T-helper 2 cell treated with Interferon-gamma antibody and Interleukin-4, amounts not matched to agents 5 μg/mL and 100 μg/mL, for 36 hours (primary cell): ENCODE measurements at regions not wholly inside any gene's neighbourhood (a gene's known extent, or its start where the extent isn't known, plus 50 kb on each side); places are given as distances from the start of the nearest gene placed in this dataset.

Experiments used
- DNase-seq: peaks from one replicate; pipeline ENCODE4 v3.0.0; 2021; ENCODE audit warnings: low spot score
- H3K27ac Mint-ChIP-seq: one replicate; pipeline ENCODE4 v1.8.0; 2021; ENCODE audit warnings: mild to moderate bottlenecking, mixed read lengths
- H3K27me3 Mint-ChIP-seq: one replicate; pipeline ENCODE4 v1.8.0; 2021; ENCODE audit warnings: low read depth, mixed read lengths
- H3K36me3 Mint-ChIP-seq: one replicate; pipeline ENCODE4 v1.8.0; 2021; ENCODE audit warnings: low read depth, mixed read lengths
- H3K4me1 Mint-ChIP-seq: one replicate; pipeline ENCODE4 v1.8.0; 2021; ENCODE audit warnings: low read depth, mixed read lengths
- H3K4me3 Mint-ChIP-seq: one replicate; pipeline ENCODE4 v1.8.0; 2022; ENCODE audit warnings: mild to moderate bottlenecking, moderate library complexity, mixed read lengths
- H3K9me3 Mint-ChIP-seq: one replicate; pipeline ENCODE4 v1.8.0; 2021; ENCODE audit warnings: mixed read lengths

DNA sequence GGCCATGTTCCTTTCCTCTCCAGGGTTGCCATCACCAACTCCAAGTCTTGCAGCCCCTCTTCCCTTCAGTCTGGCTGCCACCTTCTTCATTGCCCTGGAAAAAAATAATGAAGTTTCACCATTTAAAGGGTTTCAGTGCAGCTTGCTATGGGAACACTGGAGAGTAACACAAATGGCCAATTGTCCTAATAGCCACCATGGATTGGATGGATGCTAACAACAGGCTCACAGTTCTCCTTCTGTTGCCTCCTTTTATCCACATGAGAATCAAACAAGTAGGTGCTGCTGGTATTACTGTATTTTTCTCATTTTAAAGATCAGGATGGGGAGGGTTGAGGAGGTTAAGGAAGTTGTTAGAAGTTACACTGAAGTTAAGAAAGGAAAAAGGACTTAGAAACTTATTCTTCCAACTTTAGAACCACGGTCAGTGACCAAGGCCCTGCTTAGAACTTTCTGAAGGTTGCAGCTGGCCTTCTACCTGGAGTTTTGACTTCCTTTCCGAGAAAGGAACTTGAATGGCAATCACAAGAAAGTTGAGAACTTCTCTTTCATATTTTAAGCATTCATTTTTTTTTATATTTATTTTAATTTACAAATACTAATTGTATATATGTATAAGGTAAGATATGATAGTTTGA lies 198.0 kb upstream of the MAF start:
- no peak overlapping the region for H3K4me3 Mint-ChIP-seq
- H3K4me1 Mint-ChIP-seq, result no peaks in the 10 kb centered on the region
- no peak for DNase-seq
- no peaks in the 10 kb centered on the region for H3K36me3 Mint-ChIP-seq
- no peaks in the 10 kb centered on the region for H3K9me3 Mint-ChIP-seq
- no peak overlapping the region for H3K27ac Mint-ChIP-seq
- H3K27me3 Mint-ChIP-seq, result peaks cover 9% of the 10 kb centered on the region

DNA sequence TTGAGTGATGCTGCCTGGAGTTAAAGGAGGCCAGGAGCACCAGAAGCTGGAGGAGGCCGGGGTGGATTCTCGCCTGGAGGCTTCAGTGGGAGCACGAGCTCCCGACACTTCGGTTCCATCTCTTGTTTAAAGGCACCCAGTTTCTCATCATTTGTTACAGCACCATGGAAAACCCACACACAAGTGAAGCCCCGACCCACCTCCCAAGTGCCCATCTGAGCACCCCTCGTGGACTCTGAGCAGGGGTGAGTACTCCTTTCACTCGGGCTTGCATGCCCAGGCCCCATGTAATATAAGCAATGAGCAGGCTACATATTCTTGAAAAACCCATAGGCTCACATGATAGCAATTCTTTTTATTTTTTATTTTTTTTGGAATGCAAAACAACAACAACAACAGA lies 196.9 kb upstream of the MAF start:
- Mint-ChIP-seq H3K4me3 (no peak overlapping the region), H3K4me1 (no peaks in the 10 kb centered on the region), H3K27ac (no peak overlapping the region), H3K9me3 (no peaks in the 10 kb centered on the region), H3K36me3 (no peaks in the 10 kb centered on the region), H3K27me3 (peaks cover 9% of the 10 kb centered on the region)
- no peak for DNase-seq

DNA sequence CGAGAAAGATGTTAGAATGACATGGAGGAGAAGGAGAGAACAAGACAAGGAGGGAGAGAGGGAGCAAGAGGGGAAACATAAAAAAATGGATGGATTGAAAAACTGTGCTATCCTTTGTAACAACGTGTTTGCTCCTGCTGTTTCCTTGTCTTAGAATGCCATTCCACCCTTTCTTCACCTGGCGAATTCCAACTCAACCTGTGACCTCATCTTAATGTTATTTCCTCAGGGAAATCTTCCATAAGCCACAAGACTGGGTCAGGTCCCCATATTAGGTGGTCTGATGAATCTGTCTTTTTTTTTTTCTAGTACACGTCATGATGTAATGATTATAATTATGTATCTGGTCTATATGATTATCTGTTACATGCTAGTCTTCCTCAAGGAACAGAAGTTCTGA lies 195.0 kb upstream of the MAF start:
- no peak overlapping the region for H3K27ac Mint-ChIP-seq
- H3K36me3 Mint-ChIP-seq, result no peaks in the 10 kb centered on the region
- no peaks in the 10 kb centered on the region for H3K4me1 Mint-ChIP-seq
- H3K9me3 Mint-ChIP-seq, result no peaks in the 10 kb centered on the region
- no peak overlapping the region for H3K4me3 Mint-ChIP-seq
- H3K27me3 Mint-ChIP-seq, result peaks cover 9% of the 10 kb centered on the region
- DNase-seq, result no peak

DNA sequence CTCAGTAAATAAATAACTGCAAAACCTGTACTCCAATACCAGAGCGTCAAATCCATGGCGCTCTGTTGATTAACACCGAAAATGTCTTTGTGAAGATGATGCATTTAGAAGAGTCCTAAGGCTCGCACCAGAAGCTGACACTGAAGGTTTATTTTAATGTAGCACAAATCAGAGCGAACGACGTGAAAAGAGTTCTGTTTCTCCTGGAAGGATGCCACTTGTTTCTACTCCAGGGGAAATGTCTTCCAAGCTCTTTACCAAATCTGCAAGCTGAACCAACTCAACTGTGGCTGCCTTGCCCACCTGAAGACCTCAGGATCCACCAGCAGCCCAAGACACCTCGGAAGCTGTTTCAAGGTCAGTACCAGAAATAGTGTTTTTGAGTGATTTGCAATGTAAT lies 194.4 kb upstream of the MAF start:
- H3K36me3 Mint-ChIP-seq, result no peaks in the 10 kb centered on the region
- no peak for DNase-seq
- no peaks in the 10 kb centered on the region for H3K9me3 Mint-ChIP-seq
- H3K4me3 Mint-ChIP-seq, result no peak overlapping the region
- no peaks in the 10 kb centered on the region for H3K4me1 Mint-ChIP-seq
- peaks cover 4% of the 10 kb centered on the region for H3K27me3 Mint-ChIP-seq
- no peak overlapping the region for H3K27ac Mint-ChIP-seq

DNA sequence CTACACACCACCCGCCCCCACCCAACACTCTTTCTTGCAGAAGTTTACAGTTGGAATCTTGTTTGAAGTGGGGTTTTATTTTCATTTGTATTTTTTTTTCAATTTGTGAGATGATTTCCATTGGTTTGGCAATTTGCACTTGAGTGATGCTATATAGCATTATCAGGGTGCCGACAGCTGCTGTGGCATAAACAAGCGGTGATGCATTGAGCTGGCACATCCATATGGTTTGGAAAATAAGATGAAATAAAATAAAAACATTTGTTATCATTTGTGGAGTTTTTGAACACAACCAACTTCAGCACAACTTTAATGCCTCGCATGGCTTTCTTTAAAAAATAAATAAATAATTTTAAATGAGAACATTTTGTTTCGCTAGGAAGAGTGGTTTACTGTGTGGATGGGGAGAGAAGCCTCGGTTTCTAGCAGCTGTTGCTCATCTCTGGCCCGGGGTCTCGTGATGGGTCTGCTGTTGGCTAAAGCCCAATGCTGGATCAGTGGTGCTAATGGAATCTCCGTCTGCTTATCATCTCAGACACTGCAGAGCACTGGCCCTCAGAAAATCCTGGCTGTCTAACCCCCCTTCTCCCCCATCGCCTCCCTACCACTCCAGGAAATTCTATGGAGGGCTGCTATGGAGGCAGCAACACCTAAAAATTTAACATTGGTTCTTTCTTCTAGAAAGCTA lies 192.3 kb upstream of the MAF start:
- Mint-ChIP-seq H3K27ac (no peak overlapping the region), H3K4me1 (no peaks in the 10 kb centered on the region), H3K4me3 (no peak overlapping the region)

DNA sequence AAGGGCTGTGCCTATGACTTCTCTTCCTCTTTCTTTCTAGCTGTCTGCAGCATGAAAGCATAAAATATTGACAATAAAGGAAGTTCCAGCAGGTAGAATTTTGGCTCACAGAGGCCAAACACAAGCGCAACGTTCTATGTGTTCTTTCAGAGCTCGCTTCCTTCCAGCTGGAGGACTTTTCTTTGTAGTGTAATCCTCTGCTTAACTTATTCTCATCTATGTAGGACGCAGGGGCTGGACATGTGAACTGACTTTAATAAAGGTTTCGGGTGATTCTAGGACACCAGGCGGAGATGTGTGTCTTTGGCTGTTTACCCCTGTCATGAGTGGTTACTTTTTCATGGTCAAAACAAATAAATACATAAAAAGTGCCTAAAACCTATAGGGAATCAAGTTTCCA lies 191.5 kb upstream of the MAF start:
- Mint-ChIP-seq H3K9me3 (no peaks in the 10 kb centered on the region), H3K4me1 (no peaks in the 10 kb centered on the region), H3K27me3 (peaks cover 5% of the 10 kb centered on the region), H3K27ac (no peak overlapping the region), H3K36me3 (no peaks in the 10 kb centered on the region), H3K4me3 (no peak overlapping the region)
- DNase-seq, result no peak

More for the DNA sequence above, 192.3 kb upstream of the MAF start:
- peaks cover 5% of the 10 kb centered on the region for H3K27me3 Mint-ChIP-seq
- H3K36me3 Mint-ChIP-seq, result no peaks in the 10 kb centered on the region
- DNase-seq, result no peak
- no peaks in the 10 kb centered on the region for H3K9me3 Mint-ChIP-seq

DNA sequence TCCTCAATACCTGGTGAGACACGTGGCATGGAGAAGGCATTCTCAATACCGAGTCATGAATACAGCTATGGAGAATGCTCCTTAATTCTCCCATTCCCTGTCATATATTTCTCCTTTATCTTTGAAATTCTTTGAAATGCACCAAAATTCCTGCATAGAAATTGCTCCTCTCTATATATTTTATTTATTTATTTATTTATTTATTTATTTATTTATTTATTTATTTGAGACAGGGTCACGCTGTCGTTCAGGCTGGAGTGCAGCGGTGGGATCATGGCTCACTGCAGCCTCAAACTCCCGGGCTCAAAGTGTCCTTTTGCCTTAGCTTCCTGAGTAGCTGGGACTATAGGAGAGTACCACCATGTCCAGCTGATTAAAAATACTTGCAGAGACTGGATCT lies 190.3 kb upstream of the MAF start:
- no peaks in the 10 kb centered on the region for H3K4me1 Mint-ChIP-seq
- no peaks in the 10 kb centered on the region for H3K9me3 Mint-ChIP-seq
- H3K27ac Mint-ChIP-seq, result no peak overlapping the region
- DNase-seq, result no peak
- no peaks in the 10 kb centered on the region for H3K36me3 Mint-ChIP-seq
- H3K27me3 Mint-ChIP-seq, result peaks cover 5% of the 10 kb centered on the region
- H3K4me3 Mint-ChIP-seq, result no peak overlapping the region

DNA sequence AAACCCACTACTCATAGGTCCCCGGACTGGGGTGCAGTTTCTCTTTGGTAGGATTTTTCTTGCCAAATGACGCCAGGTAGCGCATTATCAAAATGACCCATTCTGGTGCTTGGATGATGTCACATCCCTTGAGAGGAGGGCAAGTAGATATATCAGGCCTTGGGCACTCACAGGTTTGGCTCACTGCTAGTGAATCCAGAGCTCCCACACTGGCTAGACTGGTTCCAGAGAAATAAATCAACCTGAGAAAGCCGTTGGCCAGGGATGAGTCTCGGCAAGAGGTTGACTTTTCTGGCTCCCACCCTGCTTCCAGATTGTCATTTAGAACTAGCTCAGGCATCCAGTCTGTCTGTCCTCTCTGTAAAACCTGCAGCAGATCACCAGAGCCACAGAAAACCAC lies 188.4 kb upstream of the MAF start:
- H3K27ac Mint-ChIP-seq, result no peak overlapping the region
- no peak for DNase-seq
- H3K4me1 Mint-ChIP-seq, result no peaks in the 10 kb centered on the region
- no peak overlapping the region for H3K4me3 Mint-ChIP-seq
- no peaks in the 10 kb centered on the region for H3K36me3 Mint-ChIP-seq
- peaks cover 2% of the 10 kb centered on the region for H3K27me3 Mint-ChIP-seq
- no peaks in the 10 kb centered on the region for H3K9me3 Mint-ChIP-seq

DNA sequence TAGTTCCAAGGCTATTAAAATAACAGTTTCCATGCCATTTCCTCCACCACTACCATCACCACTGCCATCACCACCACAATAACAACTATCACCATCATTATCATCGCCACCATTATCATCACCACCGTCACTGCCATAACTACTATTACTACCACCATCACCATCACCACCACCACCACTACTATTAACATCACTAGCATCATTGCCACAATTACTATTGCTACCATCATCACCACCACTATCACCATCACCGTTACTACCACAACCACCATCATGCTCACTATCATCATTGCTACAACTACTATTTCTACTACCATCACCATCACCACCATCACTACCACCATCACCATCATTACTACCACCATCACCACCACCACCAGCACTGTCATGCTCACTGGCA lies 185.9 kb upstream of the MAF start:
- no peak overlapping the region for H3K27ac Mint-ChIP-seq
- peaks cover 5% of the 10 kb centered on the region for H3K27me3 Mint-ChIP-seq
- H3K36me3 Mint-ChIP-seq, result no peaks in the 10 kb centered on the region
- H3K4me1 Mint-ChIP-seq, result no peaks in the 10 kb centered on the region
- no peak overlapping the region for H3K4me3 Mint-ChIP-seq
- no peaks in the 10 kb centered on the region for H3K9me3 Mint-ChIP-seq
- DNase-seq, result no peak

DNA sequence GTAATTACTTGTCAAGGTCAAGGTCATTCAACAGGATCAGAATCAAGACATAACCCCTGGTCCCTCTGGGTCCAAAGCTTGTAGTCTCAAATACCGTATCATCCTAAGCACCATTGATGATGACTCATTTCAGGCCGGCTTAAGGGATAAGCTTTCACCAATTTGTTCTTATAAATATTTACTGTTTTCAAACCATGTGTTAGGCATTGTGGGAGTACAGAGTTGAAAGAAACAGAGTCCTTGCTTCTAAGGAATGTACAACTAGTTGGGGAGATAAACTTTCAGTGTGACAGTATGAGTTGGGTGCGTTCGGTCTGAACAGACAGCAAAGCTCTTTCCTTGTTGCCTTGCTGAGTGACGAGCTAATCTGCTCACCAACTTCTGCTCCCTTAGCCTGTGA lies 183.5 kb upstream of the MAF start:
- Mint-ChIP-seq H3K4me1 (peaks cover 1% of the 10 kb centered on the region), H3K9me3 (no peaks in the 10 kb centered on the region), H3K27ac (no peak overlapping the region), H3K27me3 (peaks cover 17% of the 10 kb centered on the region), H3K36me3 (no peaks in the 10 kb centered on the region), H3K4me3 (no peak overlapping the region)
- no peak for DNase-seq

DNA sequence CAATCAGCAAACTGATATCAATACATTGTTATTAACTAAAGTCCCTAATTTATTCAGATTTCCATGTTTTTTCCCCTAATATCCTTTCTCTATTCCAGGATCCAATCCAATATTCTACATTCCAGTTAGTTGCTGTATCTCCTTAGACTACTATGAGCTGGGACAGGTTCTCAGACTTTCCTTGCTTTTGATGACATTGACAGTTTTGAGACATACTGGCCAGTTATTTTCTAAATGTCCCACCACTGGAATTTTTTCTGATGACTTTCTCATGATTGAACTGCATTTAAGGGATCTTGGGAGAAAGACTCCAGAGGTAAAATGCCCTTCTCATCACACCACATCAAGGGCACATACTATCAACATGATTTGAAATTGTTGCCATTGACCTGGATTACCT lies 177.1 kb upstream of the MAF start:
- Mint-ChIP-seq H3K4me1 (peaks cover 1% of the 10 kb centered on the region), H3K36me3 (no peaks in the 10 kb centered on the region), H3K9me3 (no peaks in the 10 kb centered on the region), H3K27ac (no peak overlapping the region), H3K4me3 (no peak overlapping the region), H3K27me3 (peaks cover 35% of the 10 kb centered on the region)
- no peak for DNase-seq

DNA sequence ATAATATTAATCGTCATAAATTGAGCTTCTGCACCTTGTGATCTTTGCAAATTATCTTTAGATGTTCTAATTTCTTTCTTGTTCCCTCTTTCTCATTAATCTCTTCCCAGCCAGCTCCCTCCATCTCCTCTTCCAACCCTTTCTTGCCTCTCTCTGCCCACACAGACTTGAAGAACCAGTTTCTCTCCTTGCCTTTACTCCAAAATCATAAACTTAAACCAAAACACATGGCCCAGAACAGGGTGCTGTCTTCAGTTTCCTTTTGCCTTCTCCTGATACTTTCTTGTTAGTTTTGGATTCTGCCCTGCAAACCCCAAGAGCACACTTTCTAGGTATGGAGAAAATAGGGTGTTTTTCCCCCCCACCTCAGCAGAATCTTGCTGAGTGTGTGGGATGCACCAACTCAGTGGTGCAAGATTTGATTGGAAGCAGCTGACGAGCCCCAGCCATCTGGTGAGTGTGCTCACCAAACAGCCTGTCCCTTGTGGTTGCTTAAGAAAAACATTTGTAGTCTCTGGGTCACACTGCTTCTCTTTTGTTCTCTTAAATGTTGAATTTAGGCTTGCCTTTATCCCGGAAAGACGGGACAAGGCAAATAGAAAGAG lies 175.8 kb upstream of the MAF start:
- H3K27me3 Mint-ChIP-seq, result peaks cover 32% of the 10 kb centered on the region
- no peak for DNase-seq
- no peak overlapping the region for H3K4me3 Mint-ChIP-seq
- H3K36me3 Mint-ChIP-seq, result no peaks in the 10 kb centered on the region
- H3K9me3 Mint-ChIP-seq, result no peaks in the 10 kb centered on the region
- peaks cover 1% of the 10 kb centered on the region for H3K4me1 Mint-ChIP-seq
- H3K27ac Mint-ChIP-seq, result no peak overlapping the region

DNA sequence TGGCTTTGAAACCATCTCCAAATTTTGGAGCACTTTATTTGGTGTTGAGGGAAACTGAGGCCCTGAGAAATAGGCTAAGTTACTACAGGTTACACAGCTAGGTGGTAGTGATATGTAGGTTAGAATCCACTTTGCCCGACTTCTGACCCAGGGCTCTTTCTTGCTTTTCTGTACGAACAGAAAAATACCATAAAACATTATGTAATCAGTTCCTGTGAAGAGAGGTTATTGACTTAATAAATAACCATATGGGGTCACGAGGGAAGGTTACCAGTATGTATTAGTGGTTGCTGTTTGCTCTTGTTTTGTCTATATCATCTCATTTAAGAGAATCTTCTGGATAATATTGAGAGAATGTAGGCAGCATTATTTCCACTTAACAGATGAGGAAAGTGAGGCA lies 172.2 kb upstream of the MAF start:
- Mint-ChIP-seq H3K27ac (no peak overlapping the region), H3K9me3 (no peaks in the 10 kb centered on the region), H3K36me3 (no peaks in the 10 kb centered on the region), H3K27me3 (peaks cover 24% of the 10 kb centered on the region), H3K4me1 (peaks cover 27% of the 10 kb centered on the region), H3K4me3 (no peak overlapping the region)
- DNase-seq, result no peak

DNA sequence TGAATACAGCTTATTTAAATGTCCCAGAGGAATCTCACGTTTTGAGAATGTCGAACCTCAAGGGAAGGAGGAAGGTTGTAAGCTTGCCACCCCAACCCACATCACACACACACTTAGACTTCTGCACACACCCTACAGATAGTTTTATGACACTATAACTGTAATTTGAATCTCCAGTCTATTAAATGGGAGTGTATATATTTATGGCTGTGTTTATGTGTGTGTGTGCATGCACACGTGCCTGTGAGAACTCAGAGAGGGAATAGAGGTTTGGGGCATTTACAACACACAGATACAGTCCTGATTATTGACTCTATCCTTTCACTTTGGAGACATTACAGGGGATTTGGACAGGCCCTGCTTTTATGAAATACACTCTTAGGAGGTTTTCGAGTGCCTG lies 171.5 kb upstream of the MAF start:
- DNase-seq, result no peak
- Mint-ChIP-seq H3K4me3 (no peak overlapping the region), H3K4me1 (peaks cover 29% of the 10 kb centered on the region), H3K27me3 (peaks cover 22% of the 10 kb centered on the region), H3K27ac (no peak overlapping the region), H3K36me3 (no peaks in the 10 kb centered on the region), H3K9me3 (no peaks in the 10 kb centered on the region)
